HepG2 (cell line): ENCODE measurements at regions not wholly inside any gene's neighbourhood (a gene's known extent, or its start where the extent isn't known, plus 50 kb on each side); places are given as distances from the start of the nearest gene placed in this dataset.

Source experiments
- AHR ChIP-seq: IDR thresholded peaks from 2 replicates; pipeline ENCODE4 v1.6.1; 2018; ENCODE audit warnings: missing genetic modification reagents, missing compliant biosample characterization
- ARNT ChIP-seq: fragments of 450-650 bp; IDR thresholded peaks from 2 replicates; pipeline ENCODE4 v1.6.1; 2017
- HBP1 ChIP-seq: IDR thresholded peaks from 2 replicates; pipeline ENCODE4 v1.6.1; 2016; ENCODE audit warnings: low read depth, control low read depth
- HNRNPUL1 ChIP-seq: fragments of 200-400 bp; formaldehyde crosslinking; IDR thresholded peaks from 2 replicates; pipeline ENCODE4 v1.6.1; 2017; ENCODE audit warnings: low read depth, mild to moderate bottlenecking, low read length, moderate library complexity
- HOXA9 ChIP-seq: sonication (generic); formaldehyde crosslinking; IDR thresholded peaks from 2 replicates; pipeline ENCODE4 v1.8.1; 2022; ENCODE audit warnings: missing genetic modification reagents, mild to moderate bottlenecking, moderate library complexity, borderline replicate concordance
- KDM5B ChIP-seq: sonication (generic); formaldehyde crosslinking; IDR thresholded peaks from 2 replicates; pipeline ENCODE4 v1.4.0; 2020; ENCODE audit warnings: missing genetic modification reagents, mild to moderate bottlenecking, borderline replicate concordance
- KLF15 ChIP-seq: sonication (generic); formaldehyde crosslinking; IDR thresholded peaks from 2 replicates; pipeline ENCODE4 v1.8.1; 2023; ENCODE audit warnings: borderline replicate concordance, mild to moderate bottlenecking, inconsistent platforms, missing genetic modification reagents, mixed read lengths
- KMT2A ChIP-seq: sonication (generic); formaldehyde crosslinking; IDR thresholded peaks from 2 replicates; pipeline ENCODE4 v1.4.0; 2020; ENCODE audit warnings: missing genetic modification reagents
- MEIS1 ChIP-seq: sonication (generic); formaldehyde crosslinking; IDR thresholded peaks from 2 replicates; pipeline ENCODE4 v1.9.0; 2021; ENCODE audit warnings: mild to moderate bottlenecking, missing genetic modification reagents, moderate library complexity, borderline replicate concordance
- NFIB ChIP-seq: sonication (generic); formaldehyde crosslinking; IDR thresholded peaks from 2 replicates; pipeline ENCODE4 v1.9.0; 2021; ENCODE audit warnings: missing genetic modification reagents, mild to moderate bottlenecking, borderline replicate concordance
- PHF21A ChIP-seq: sonication (generic); formaldehyde crosslinking; IDR thresholded peaks from 2 replicates; pipeline ENCODE4 v1.5.0; 2020; ENCODE audit warnings: mild to moderate bottlenecking, missing genetic modification reagents
- SIX4 ChIP-seq: sonication (generic); formaldehyde crosslinking; IDR thresholded peaks from 2 replicates; pipeline ENCODE4 v1.4.0; 2020; ENCODE audit warnings: missing genetic modification reagents
- TCF7 ChIP-seq: sonication (generic); IDR thresholded peaks from 2 replicates; pipeline ENCODE4 v1.6.1; 2016; ENCODE audit warnings: antibody characterized with exemption, low read depth
- ZBTB20 ChIP-seq: sonication (generic); formaldehyde crosslinking; IDR thresholded peaks from 2 replicates; pipeline ENCODE4 v1.8.1; 2023; ENCODE audit warnings: missing genetic modification reagents, low read depth, mild to moderate bottlenecking, borderline replicate concordance
- ZIK1 ChIP-seq: sonication (generic); formaldehyde crosslinking; IDR thresholded peaks from 2 replicates; pipeline ENCODE4 v1.5.0; 2020; ENCODE audit warnings: mild to moderate bottlenecking, low read depth, missing genetic modification reagents, borderline replicate concordance
- ZNF775 ChIP-seq: sonication (generic); formaldehyde crosslinking; IDR thresholded peaks from 2 replicates; pipeline ENCODE4 v1.4.0; 2020; ENCODE audit warnings: missing genetic modification reagents, mild to moderate bottlenecking, moderate library complexity, borderline replicate concordance
- TF ChIP-seq, protein P1 (sequence below): sonication (generic); formaldehyde crosslinking; IDR thresholded peaks from 2 replicates; pipeline ENCODE4 v1.5.1; 2020; ENCODE audit warnings: missing genetic modification reagents, mild to moderate bottlenecking, borderline replicate concordance
- TF ChIP-seq, protein P2 (sequence below), 2 experiments: IDR thresholded peaks; 2 replicates each; pipeline ENCODE4 v1.6.1; 2011 to 2012; ENCODE audit warnings: low read length in 2 of 2, borderline replicate concordance in 1 of 2, low read depth in 1 of 2, mild to moderate bottlenecking in 1 of 2, moderate library complexity in 1 of 2
- TF ChIP-seq, protein P3 (sequence below): sonication (generic); formaldehyde crosslinking; IDR thresholded peaks from 2 replicates; pipeline ENCODE4 v1.4.0; 2020; ENCODE audit warnings: missing genetic modification reagents; ENCODE audit errors: not compliant biosample characterization
- TF ChIP-seq, protein P4 (sequence below): sonication (generic); formaldehyde crosslinking; IDR thresholded peaks from 2 replicates; pipeline ENCODE4 v1.4.0; 2020; ENCODE audit warnings: missing genetic modification reagents, borderline replicate concordance

- TF ChIP-seq, protein P1, sequence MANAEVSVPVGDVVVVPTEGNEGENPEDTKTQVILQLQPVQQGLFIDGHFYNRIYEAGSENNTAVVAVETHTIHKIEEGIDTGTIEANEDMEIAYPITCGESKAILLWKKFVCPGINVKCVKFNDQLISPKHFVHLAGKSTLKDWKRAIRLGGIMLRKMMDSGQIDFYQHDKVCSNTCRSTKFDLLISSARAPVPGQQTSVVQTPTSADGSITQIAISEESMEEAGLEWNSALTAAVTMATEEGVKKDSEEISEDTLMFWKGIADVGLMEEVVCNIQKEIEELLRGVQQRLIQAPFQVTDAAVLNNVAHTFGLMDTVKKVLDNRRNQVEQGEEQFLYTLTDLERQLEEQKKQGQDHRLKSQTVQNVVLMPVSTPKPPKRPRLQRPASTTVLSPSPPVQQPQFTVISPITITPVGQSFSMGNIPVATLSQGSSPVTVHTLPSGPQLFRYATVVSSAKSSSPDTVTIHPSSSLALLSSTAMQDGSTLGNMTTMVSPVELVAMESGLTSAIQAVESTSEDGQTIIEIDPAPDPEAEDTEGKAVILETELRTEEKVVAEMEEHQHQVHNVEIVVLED (CRISPR knock-in tag), result no peak
- no peak for TF ChIP-seq ZBTB20 (CRISPR knock-in tag)
- TF ChIP-seq KLF15 (CRISPR knock-in tag), result no peak
- no peak for TF ChIP-seq MEIS1
- TF ChIP-seq, protein P2, sequence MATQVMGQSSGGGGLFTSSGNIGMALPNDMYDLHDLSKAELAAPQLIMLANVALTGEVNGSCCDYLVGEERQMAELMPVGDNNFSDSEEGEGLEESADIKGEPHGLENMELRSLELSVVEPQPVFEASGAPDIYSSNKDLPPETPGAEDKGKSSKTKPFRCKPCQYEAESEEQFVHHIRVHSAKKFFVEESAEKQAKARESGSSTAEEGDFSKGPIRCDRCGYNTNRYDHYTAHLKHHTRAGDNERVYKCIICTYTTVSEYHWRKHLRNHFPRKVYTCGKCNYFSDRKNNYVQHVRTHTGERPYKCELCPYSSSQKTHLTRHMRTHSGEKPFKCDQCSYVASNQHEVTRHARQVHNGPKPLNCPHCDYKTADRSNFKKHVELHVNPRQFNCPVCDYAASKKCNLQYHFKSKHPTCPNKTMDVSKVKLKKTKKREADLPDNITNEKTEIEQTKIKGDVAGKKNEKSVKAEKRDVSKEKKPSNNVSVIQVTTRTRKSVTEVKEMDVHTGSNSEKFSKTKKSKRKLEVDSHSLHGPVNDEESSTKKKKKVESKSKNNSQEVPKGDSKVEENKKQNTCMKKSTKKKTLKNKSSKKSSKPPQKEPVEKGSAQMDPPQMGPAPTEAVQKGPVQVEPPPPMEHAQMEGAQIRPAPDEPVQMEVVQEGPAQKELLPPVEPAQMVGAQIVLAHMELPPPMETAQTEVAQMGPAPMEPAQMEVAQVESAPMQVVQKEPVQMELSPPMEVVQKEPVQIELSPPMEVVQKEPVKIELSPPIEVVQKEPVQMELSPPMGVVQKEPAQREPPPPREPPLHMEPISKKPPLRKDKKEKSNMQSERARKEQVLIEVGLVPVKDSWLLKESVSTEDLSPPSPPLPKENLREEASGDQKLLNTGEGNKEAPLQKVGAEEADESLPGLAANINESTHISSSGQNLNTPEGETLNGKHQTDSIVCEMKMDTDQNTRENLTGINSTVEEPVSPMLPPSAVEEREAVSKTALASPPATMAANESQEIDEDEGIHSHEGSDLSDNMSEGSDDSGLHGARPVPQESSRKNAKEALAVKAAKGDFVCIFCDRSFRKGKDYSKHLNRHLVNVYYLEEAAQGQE (IDR thresholded peaks at IDR 0.05; ENCODE audit: borderline replicate concordance in 1 of 2, low read depth in 1 of 2, low read length in 2 of 2), result no peak
- no peak for TF ChIP-seq HBP1
- TF ChIP-seq PHF21A (CRISPR knock-in tag), result 0 out of 2 replicates have a peak, but pooled peaks have one; percentile 22
- no peak for TF ChIP-seq NFIB (CRISPR knock-in tag)
- TF ChIP-seq, protein P3, sequence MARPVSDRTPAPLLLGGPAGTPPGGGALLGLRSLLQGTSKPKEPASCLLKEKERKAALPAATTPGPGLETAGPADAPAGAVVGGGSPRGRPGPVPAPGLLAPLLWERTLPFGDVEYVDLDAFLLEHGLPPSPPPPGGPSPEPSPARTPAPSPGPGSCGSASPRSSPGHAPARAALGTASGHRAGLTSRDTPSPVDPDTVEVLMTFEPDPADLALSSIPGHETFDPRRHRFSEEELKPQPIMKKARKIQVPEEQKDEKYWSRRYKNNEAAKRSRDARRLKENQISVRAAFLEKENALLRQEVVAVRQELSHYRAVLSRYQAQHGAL, result no peak
- peak; percentile 36; the same call in 1 of the 2 replicates for TF ChIP-seq TCF7
- TF ChIP-seq HNRNPUL1, result no peak
- peak; percentile 100 for TF ChIP-seq SIX4 (CRISPR knock-in tag)
- no peak for TF ChIP-seq HOXA9
- TF ChIP-seq ZNF775, result no peak
- TF ChIP-seq ARNT, result no peak
- TF ChIP-seq, protein P4, sequence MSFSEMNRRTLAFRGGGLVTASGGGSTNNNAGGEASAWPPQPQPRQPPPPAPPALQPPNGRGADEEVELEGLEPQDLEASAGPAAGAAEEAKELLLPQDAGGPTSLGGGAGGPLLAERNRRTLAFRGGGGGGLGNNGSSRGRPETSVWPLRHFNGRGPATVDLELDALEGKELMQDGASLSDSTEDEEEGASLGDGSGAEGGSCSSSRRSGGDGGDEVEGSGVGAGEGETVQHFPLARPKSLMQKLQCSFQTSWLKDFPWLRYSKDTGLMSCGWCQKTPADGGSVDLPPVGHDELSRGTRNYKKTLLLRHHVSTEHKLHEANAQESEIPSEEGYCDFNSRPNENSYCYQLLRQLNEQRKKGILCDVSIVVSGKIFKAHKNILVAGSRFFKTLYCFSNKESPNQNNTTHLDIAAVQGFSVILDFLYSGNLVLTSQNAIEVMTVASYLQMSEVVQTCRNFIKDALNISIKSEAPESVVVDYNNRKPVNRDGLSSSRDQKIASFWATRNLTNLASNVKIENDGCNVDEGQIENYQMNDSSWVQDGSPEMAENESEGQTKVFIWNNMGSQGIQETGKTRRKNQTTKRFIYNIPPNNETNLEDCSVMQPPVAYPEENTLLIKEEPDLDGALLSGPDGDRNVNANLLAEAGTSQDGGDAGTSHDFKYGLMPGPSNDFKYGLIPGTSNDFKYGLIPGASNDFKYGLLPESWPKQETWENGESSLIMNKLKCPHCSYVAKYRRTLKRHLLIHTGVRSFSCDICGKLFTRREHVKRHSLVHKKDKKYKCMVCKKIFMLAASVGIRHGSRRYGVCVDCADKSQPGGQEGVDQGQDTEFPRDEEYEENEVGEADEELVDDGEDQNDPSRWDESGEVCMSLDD (CRISPR knock-in tag), result no peak
- TF ChIP-seq KMT2A (CRISPR knock-in tag), result no peak
- TF ChIP-seq ZIK1 (CRISPR knock-in tag), result no peak
- no peak for TF ChIP-seq AHR (CRISPR knock-in tag)
- no peak for TF ChIP-seq KDM5B
Measured at GRCh38 chr5:93677359-93677891, 64.0 kb downstream of the POU5F2 start (continued).
